ENCODE measurements at regions not wholly inside any gene's neighbourhood (a gene's known extent, or its start where the extent isn't known, plus 50 kb on each side); places are given as distances from the start of the nearest gene placed in this dataset.
"Not testable (repeated sequence)": the region's sequence is repeated elsewhere in the genome, so short reads cannot be mapped to it uniquely, and the experiment has no call there.

DNA sequence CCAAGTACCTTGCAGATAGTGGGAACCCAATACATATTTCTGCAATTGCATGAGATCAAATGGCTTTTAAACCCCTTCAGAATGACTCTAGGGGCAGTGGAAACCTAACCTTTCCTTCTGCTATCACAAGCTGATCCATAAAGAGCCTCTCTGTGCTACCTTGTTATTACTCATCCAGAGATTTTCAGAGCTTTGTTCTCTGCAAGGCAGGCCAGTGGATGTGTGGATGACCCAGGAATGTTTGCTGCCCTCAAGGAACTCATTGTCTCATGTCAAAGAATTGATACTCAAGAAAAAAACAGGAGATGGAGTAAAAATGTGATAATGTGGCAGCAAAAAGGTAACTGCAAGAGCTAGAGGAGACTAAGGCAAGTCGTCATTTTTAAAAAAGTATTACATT lies 164.1 kb downstream of the HMHB1 start:
- no peaks in the 10 kb centered on the region for H3K9me3 ChIP-seq (ENCODE audit: low read depth)
- DNase-seq (ENCODE audit: low read depth in 1 of 2, low spot score in 1 of 2), result no peak
- H3K4me1 ChIP-seq (ENCODE audit: low read depth), result no peaks in the 10 kb centered on the region
- no peaks in the 10 kb centered on the region for H3K36me3 ChIP-seq
- TF ChIP-seq, protein P1, sequence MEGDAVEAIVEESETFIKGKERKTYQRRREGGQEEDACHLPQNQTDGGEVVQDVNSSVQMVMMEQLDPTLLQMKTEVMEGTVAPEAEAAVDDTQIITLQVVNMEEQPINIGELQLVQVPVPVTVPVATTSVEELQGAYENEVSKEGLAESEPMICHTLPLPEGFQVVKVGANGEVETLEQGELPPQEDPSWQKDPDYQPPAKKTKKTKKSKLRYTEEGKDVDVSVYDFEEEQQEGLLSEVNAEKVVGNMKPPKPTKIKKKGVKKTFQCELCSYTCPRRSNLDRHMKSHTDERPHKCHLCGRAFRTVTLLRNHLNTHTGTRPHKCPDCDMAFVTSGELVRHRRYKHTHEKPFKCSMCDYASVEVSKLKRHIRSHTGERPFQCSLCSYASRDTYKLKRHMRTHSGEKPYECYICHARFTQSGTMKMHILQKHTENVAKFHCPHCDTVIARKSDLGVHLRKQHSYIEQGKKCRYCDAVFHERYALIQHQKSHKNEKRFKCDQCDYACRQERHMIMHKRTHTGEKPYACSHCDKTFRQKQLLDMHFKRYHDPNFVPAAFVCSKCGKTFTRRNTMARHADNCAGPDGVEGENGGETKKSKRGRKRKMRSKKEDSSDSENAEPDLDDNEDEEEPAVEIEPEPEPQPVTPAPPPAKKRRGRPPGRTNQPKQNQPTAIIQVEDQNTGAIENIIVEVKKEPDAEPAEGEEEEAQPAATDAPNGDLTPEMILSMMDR (IDR thresholded peaks at IDR 0.05; ENCODE audit: low read depth, low read length), result no peak
- no peak overlapping the region for H3K27ac ChIP-seq
- no peak overlapping the region for H3K4me3 ChIP-seq
- H3K27me3 ChIP-seq, result no peaks in the 10 kb centered on the region

DNA sequence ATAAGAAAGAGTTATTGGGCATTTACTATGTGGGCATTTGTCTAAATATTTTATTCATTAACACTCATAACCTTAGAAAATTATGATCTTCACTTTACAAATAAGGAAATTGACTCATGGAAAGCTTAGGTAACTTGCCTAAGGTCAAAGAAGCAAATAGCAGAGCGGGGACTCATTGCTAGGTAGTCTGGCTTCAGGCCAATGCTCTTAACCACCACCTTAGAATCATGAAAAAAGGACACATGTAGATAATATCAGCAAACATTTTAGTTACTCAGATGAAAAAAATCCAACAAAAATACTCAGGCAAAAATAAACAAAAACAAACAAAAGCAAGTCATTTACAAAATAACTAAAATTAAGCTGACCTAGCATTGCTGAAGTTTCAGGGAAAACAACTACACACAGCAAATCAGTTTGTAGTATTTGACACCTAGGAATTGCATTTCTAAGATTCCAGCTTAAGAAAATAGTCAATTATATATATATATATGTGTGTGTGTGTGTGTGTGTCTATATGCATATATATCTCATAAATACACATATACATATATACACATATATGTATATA lies 166.0 kb downstream of the HMHB1 start:
- TF ChIP-seq, protein P1 (IDR thresholded peaks at IDR 0.05; ENCODE audit: low read depth, low read length), result no peak

DNA sequence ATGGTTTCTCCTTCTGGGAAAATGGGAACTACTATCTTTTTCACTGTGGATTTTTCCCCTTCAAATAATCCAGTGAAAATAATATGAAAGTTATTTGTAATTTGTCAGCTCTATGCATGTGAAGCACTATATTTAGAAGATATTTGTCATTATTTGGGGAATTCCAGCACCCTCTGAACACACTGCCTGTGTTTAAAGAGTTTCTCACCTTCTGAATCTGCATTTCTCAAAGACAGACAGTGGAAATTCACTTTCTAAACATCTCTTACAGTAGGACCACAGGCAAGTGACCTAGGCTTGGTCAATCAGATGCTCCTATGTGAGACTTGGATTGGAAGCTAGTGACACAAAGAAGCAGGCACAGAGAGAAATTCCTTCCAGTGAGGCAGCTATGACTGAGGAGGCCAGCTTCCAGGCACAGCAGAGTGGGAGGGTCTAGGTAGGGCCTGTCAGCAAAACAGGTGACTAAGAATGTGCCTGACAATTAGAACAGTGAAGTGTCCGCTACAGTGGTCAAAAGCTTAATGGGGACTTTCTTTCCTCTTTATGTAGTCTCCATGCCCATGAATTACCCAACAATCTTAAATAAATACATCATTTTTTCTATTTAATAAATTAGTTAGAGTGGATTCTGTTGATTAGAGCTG lies 167.2 kb downstream of the HMHB1 start:
- Histone ChIP-seq H3K9me3 (ENCODE audit: low read depth) (no peaks in the 10 kb centered on the region), H3K36me3 (no peaks in the 10 kb centered on the region), H3K4me3 (no peak overlapping the region), H3K27me3 (no peaks in the 10 kb centered on the region), H3K27ac (no peak overlapping the region), H3K4me1 (ENCODE audit: low read depth) (no peaks in the 10 kb centered on the region)
- DNase-seq (ENCODE audit: low read depth in 1 of 2, low spot score in 1 of 2), result no peak
- TF ChIP-seq, protein P1 (IDR thresholded peaks at IDR 0.05; ENCODE audit: low read depth, low read length), result no peak

More for the DNA sequence above, 166.0 kb downstream of the HMHB1 start:
- no peak for DNase-seq (ENCODE audit: low read depth in 1 of 2, low spot score in 1 of 2)
- Histone ChIP-seq H3K36me3 (no peaks in the 10 kb centered on the region), H3K27me3 (no peaks in the 10 kb centered on the region), H3K27ac (no peak overlapping the region), H3K4me3 (no peak overlapping the region), H3K4me1 (ENCODE audit: low read depth) (no peaks in the 10 kb centered on the region), H3K9me3 (ENCODE audit: low read depth) (no peaks in the 10 kb centered on the region)

DNA sequence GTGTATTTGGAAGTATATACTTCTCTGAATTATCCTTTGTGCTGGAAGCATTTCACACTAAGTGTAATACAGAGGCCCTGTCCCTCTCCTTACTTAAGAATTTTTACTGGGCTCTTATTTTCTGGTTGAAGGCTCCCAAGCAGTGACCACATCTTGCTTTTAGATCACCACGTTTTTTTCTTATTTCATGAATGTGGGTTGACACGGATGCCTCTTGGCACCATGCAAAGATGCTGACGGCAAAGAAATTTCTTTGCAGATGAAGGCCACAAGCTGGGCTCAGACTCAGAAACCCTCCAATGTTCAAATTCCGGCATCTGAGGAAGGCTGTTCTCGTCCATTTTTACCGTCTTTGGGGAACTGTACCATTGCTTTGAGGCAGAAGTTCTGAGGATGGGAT lies 168.5 kb downstream of the HMHB1 start:
- Histone ChIP-seq H3K4me1 (ENCODE audit: low read depth) (no peaks in the 10 kb centered on the region), H3K27ac (no peak overlapping the region), H3K27me3 (no peaks in the 10 kb centered on the region), H3K36me3 (no peaks in the 10 kb centered on the region), H3K9me3 (ENCODE audit: low read depth) (no peaks in the 10 kb centered on the region), H3K4me3 (no peak overlapping the region)
- no peak for DNase-seq (ENCODE audit: low read depth in 1 of 2, low spot score in 1 of 2)
- TF ChIP-seq, protein P1 (IDR thresholded peaks at IDR 0.05; ENCODE audit: low read depth, low read length), result no peak

DNA sequence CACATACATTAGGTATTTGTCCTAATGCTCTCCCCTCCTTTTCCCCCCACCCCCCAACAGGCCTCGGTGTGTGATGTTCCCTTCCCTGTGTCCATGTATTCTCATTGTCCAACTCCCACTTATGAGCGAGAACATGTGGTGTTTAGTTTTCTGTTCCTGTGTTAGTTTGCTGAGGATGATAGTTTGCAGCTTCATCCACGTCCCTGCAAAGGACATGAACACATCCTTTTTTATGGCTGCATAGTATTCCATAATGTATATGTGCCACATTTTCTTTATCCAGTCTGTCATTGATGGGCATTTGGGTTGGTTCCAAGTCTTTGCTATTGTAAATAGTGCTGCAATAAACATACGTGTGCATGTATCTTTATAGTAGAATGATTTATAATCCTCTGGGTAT lies 171.0 kb downstream of the HMHB1 start:
- H3K27ac ChIP-seq; H3K4me3 ChIP-seq; H3K27me3 ChIP-seq; H3K9me3 ChIP-seq (ENCODE audit: low read depth); H3K36me3 ChIP-seq; H3K4me1 ChIP-seq (ENCODE audit: low read depth); DNase-seq (ENCODE audit: low read depth in 1 of 2, low spot score in 1 of 2): not testable (repeated sequence)

DNA sequence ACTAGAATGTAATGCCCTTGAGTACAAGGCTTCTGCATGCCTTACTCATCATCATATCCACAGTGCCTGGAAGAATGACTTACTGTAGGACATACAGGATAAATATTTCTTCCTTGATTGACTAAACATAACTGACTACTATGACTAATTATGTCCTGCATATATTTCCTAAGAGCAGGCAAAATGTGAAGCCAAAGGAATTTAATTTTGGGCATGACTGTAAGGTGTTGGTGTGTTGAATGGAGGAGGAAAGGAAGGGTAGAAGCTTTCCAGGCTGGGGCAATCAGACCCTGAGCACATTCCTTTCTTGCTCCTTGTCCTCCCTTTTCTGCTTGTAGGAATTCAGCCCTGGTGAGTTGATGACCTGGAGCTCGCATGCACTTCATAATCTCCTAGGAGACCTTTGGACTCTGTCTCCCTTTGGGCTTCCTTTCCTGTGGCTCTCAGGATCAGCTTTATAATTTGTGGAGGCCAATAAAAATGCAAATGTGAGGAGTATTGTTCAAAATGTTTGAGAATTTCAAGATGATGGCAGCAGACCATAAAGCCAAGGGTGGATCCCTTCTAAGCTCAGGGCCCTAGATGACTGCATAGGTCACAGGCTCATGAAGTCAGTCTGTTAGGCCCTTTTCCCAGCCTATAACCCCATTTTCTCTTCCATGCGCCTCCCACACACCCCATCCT lies 174.0 kb downstream of the HMHB1 start:
- Histone ChIP-seq H3K27ac (no peak overlapping the region), H3K36me3 (no peaks in the 10 kb centered on the region), H3K27me3 (no peaks in the 10 kb centered on the region), H3K4me1 (ENCODE audit: low read depth) (no peaks in the 10 kb centered on the region), H3K9me3 (ENCODE audit: low read depth) (no peaks in the 10 kb centered on the region), H3K4me3 (no peak overlapping the region)
- peak in 1 of 2 donors; percentile 51 for DNase-seq (ENCODE audit: low read depth in 1 of 2, low spot score in 1 of 2)
- TF ChIP-seq, protein P1 (IDR thresholded peaks at IDR 0.05; ENCODE audit: low read depth, low read length), result no peak

Measured in cardiac muscle cell (in vitro differentiated cells and primary cell).